Body of pancreas (tissue), 4 donors: ENCODE measurements at regions not wholly inside any gene's neighbourhood (a gene's known extent, or its start where the extent isn't known, plus 50 kb on each side); places are given as distances from the start of the nearest gene placed in this dataset.
"Not testable (repeated sequence)": the region's sequence is repeated elsewhere in the genome, so short reads cannot be mapped to it uniquely, and the experiment has no call there.

Experiments used
- ATAC-seq: fragments of 150-250 bp; one replicate; pipeline ENCODE4 v1.9.1; 2016
- DNase-seq, 4 donors: peaks; one replicate each; pipeline ENCODE4 v3.0.0-alpha.2; 2019
- H3K27ac ChIP-seq, 4 donors: fragments of 200-600 bp; sonication (generic); 1 replicate in 3 of 4; 2 replicates in 1 of 4; pipeline versions ENCODE4 v1.5.1 to v1.6.1; 2016 to 2019; ENCODE audit warnings: mild to moderate bottlenecking in 1 of 4, mixed read lengths in 1 of 4, moderate library complexity in 1 of 4
- H3K27me3 ChIP-seq, 2 donors: fragments of 200-600 bp; sonication (generic); one replicate each; pipeline ENCODE4 v1.6.0; 2016; ENCODE audit warnings: mild to moderate bottlenecking in 1 of 2
- H3K36me3 ChIP-seq, 2 donors: fragments of 200-600 bp; sonication (generic); replicated peaks in 1 of 2; 2 replicates each; pipeline ENCODE4 v1.5.1; 2016; ENCODE audit warnings: low read depth in 2 of 2; ENCODE audit not compliant: insufficient read depth in 1 of 2
- H3K4me1 ChIP-seq: fragments of 200-600 bp; sonication (generic); one replicate; pipeline ENCODE4 v1.6.0; 2016
- H3K4me3 ChIP-seq, 2 donors: fragments of 200-600 bp; sonication (generic); 1 replicate in 1 of 2; 2 replicates in 1 of 2; pipeline ENCODE4 v1.5.1; 2016 to 2019
- H3K9me3 ChIP-seq, 3 donors: fragments of 200-600 bp; sonication (generic); 1 replicate in 2 of 3; 2 replicates in 1 of 3; pipeline ENCODE4 v1.5.1; 2016
- CTCF ChIP-seq, 7 experiments: fragments of 450-650 bp in 4 of 7; fragments of 200-600 bp in 3 of 7; sonication (generic) in 3 of 7; IDR thresholded peaks; one replicate each; pipeline ENCODE4 v1.5.1; 2016 to 2019; ENCODE audit warnings: antibody characterized with exemption in 7 of 7
- POLR2A ChIP-seq, 3 donors: fragments of 450-650 bp; IDR thresholded peaks; one replicate each; pipeline ENCODE4 v1.6.1; 2016; ENCODE audit warnings: antibody characterized with exemption in 3 of 3, mild to moderate bottlenecking in 2 of 3
- WGBS, 2 donors: methylation state at CpG; one replicate each; pipeline ENCODE4 v1.1.5; 2017; 5-methylcytosine and 5-hydroxymethylcytosine counted together
- intact Hi-C: fragments of 100-400 bp; cut with DNase I; formaldehyde crosslinking; loops from one replicate; pipeline ENCODE4 v1.15.1; 2023

- H3K9me3 ChIP-seq, result no peaks in the 10 kb centered on the region
- ATAC-seq (no peak), DNase-seq (no peak)
- H3K27me3 ChIP-seq, result no peaks in the 10 kb centered on the region
- 94 to 95% methylated on average over 7 to 9 of the region's 9 CpGs for WGBS, 2 donors
- H3K27ac ChIP-seq, result no peak overlapping the region
- no peak overlapping the region for H3K4me3 ChIP-seq
- peaks cover 10% of the 10 kb centered on the region for H3K4me1 ChIP-seq
- intact Hi-C loops, result no loop called here
- TF ChIP-seq POLR2A (IDR thresholded peaks at IDR 0.05) (no peak), CTCF (IDR thresholded peaks at IDR 0.05) (no peak)
- H3K36me3 ChIP-seq, result no peaks in the 10 kb centered on the region
Measured at GRCh38 chr18:10168477-10168876, 254.7 kb downstream of the VAPA start.

- ATAC-seq (no peak), DNase-seq (no peak)
- Histone ChIP-seq H3K36me3 (no peaks in the 10 kb centered on the region), H3K27me3 (no peaks in the 10 kb centered on the region), H3K4me3 (no peak overlapping the region), H3K4me1 (peaks cover 6% of the 10 kb centered on the region), H3K27ac (no peak overlapping the region), H3K9me3 (no peaks in the 10 kb centered on the region)
- TF ChIP-seq POLR2A (IDR thresholded peaks at IDR 0.05) (no peak), CTCF (IDR thresholded peaks at IDR 0.05) (no peak)
- WGBS, 2 donors, result 76 to 82% methylated on average over 4 of the region's 4 CpGs
- intact Hi-C loops, result no loop called here
Measured at GRCh38 chr18:10169064-10169562, 255.3 kb downstream of the VAPA start.

GRCh38 chr18:10169814-10170213 is 256.0 kb downstream of the VAPA start:
- H3K36me3 ChIP-seq, result no peaks in the 10 kb centered on the region
- TF ChIP-seq POLR2A (IDR thresholded peaks at IDR 0.05) (no peak), CTCF (IDR thresholded peaks at IDR 0.05) (no peak)
- intact Hi-C loops, result no loop called here
- no peak for ATAC-seq
- no peaks in the 10 kb centered on the region for H3K4me1 ChIP-seq
- DNase-seq, result no peak
- 89 to 91% methylated on average over 2 of the region's 2 CpGs for WGBS, 2 donors
- H3K9me3 ChIP-seq, result no peaks in the 10 kb centered on the region
- H3K27me3 ChIP-seq, result no peaks in the 10 kb centered on the region
- no peak overlapping the region for H3K27ac ChIP-seq
- H3K4me3 ChIP-seq, result no peak overlapping the region

GRCh38 chr18:10170375-10170774 is 256.6 kb downstream of the VAPA start:
- no peaks in the 10 kb centered on the region for H3K4me1 ChIP-seq
- no peak for ATAC-seq
- no peaks in the 10 kb centered on the region for H3K27me3 ChIP-seq
- H3K27ac ChIP-seq, result no peak overlapping the region
- no peaks in the 10 kb centered on the region for H3K36me3 ChIP-seq
- no peak overlapping the region for H3K4me3 ChIP-seq
- no peak for DNase-seq
- TF ChIP-seq POLR2A (IDR thresholded peaks at IDR 0.05) (no peak), CTCF (IDR thresholded peaks at IDR 0.05) (no peak)
- H3K9me3 ChIP-seq, result no peaks in the 10 kb centered on the region
- 74% methylated on average over 5 of the region's 5 CpGs for WGBS, 2 donors
- intact Hi-C loops, result no loop called here

- H3K4me3 ChIP-seq, H3K27me3 ChIP-seq, DNase-seq, H3K36me3 ChIP-seq, H3K27ac ChIP-seq, H3K4me1 ChIP-seq, H3K9me3 ChIP-seq, intact Hi-C loops, ATAC-seq: not testable (repeated sequence)
- 73 to 90% methylated on average over 2 of the region's 2 CpGs for WGBS, 2 donors
Measured at GRCh38 chr18:10175333-10175732, 261.5 kb downstream of the VAPA start.

- H3K9me3 ChIP-seq, ATAC-seq, H3K27ac ChIP-seq, H3K4me3 ChIP-seq, H3K4me1 ChIP-seq, H3K36me3 ChIP-seq, DNase-seq, H3K27me3 ChIP-seq, intact Hi-C loops: not testable (repeated sequence)
- 86 to 87% methylated on average over 6 of the region's 6 CpGs for WGBS, 2 donors
Measured at GRCh38 chr18:10179326-10179725, 265.5 kb downstream of the VAPA start.
